ENCODE measurements at regions not wholly inside any gene's neighbourhood (a gene's known extent, or its start where the extent isn't known, plus 50 kb on each side); places are given as distances from the start of the nearest gene placed in this dataset.

GRCh38 chr17:77852731-77853130 is 105.8 kb upstream of the TNRC6C start:
- DNase-seq, result no peak

- DNase-seq, result no peak
Observed at GRCh38 chr17:77853191-77853977, 105.1 kb upstream of the TNRC6C start.

GRCh38 chr17:77854083-77854758 is 104.3 kb upstream of the TNRC6C start:
- DNase-seq, result no peak

GRCh38 chr17:77854759-77855745 is 103.5 kb upstream of the TNRC6C start:
- DNase-seq, result no peak

GRCh38 chr17:77856551-77857305 is 101.8 kb upstream of the TNRC6C start:
- DNase-seq, result no peak

GRCh38 chr17:77857306-77857555 is 101.3 kb upstream of the TNRC6C start:
- no peak for DNase-seq

GRCh38 chr17:77857613-77858012 is 100.9 kb upstream of the TNRC6C start:
- no peak for DNase-seq

GRCh38 chr17:77858291-77859034 is 100.0 kb upstream of the TNRC6C start:
- DNase-seq, result no peak

- no peak for DNase-seq
Observed at GRCh38 chr17:77859035-77859810, 99.3 kb upstream of the TNRC6C start.

GRCh38 chr17:77861133-77861695 is 97.3 kb upstream of the TNRC6C start:
- no peak for DNase-seq

- no peak for DNase-seq
Observed at GRCh38 chr17:77861981-77862645, 96.4 kb upstream of the TNRC6C start.

GRCh38 chr17:77862890-77863813 is 95.4 kb upstream of the TNRC6C start:
- no peak for DNase-seq

GRCh38 chr17:77863814-77864161 is 94.7 kb upstream of the TNRC6C start:
- no peak for DNase-seq

- no peak for DNase-seq
Observed at GRCh38 chr17:77864234-77865111, 94.0 kb upstream of the TNRC6C start.

- peak; percentile 28 for DNase-seq
Observed at GRCh38 chr17:77865112-77865611, 93.3 kb upstream of the TNRC6C start.

- DNase-seq, result no peak
Observed at GRCh38 chr17:77865716-77866115, 92.8 kb upstream of the TNRC6C start.

- DNase-seq, result no peak
Observed at GRCh38 chr17:77867308-77867781, 91.2 kb upstream of the TNRC6C start.

All from NCI-H526 treated with DMSO at 0.1 percent for 48 hours (cell line).